Memory B cell (primary cell): ENCODE measurements at regions not wholly inside any gene's neighbourhood (a gene's known extent, or its start where the extent isn't known, plus 50 kb on each side); places are given as distances from the start of the nearest gene placed in this dataset.
"Not testable (repeated sequence)": the region's sequence is repeated elsewhere in the genome, so short reads cannot be mapped to it uniquely, and the experiment has no call there.

Experiments used
- ATAC-seq: fragments of 150-1000 bp; cut with Tn5 transposase; 2 replicates; pipeline ENCODE4 v1.10.0; 2021; ENCODE audit warnings: low read depth, mild to moderate bottlenecking, moderate library complexity
- DNase-seq, 2 donors: peaks; one replicate each; pipeline ENCODE4 v3.0.0; 2022; ENCODE audit warnings: low spot score in 2 of 2
- H3K27ac Mint-ChIP-seq: one replicate; pipeline ENCODE4 v1.8.0; 2022; ENCODE audit warnings: mild to moderate bottlenecking, moderate library complexity, mixed read lengths
- H3K27me3 Mint-ChIP-seq: one replicate; pipeline ENCODE4 v1.8.0; 2022; ENCODE audit warnings: mixed read lengths
- H3K36me3 Mint-ChIP-seq: one replicate; pipeline ENCODE4 v1.8.0; 2022; ENCODE audit warnings: mild to moderate bottlenecking, mixed read lengths
- H3K4me1 Mint-ChIP-seq: one replicate; pipeline ENCODE4 v1.8.0; 2022; ENCODE audit warnings: mixed read lengths
- H3K4me3 Mint-ChIP-seq: one replicate; pipeline ENCODE4 v1.8.0; 2022; ENCODE audit warnings: mild to moderate bottlenecking, moderate library complexity, mixed read lengths
- H3K9me3 Mint-ChIP-seq: one replicate; pipeline ENCODE4 v1.8.0; 2022; ENCODE audit warnings: mixed read lengths

DNA sequence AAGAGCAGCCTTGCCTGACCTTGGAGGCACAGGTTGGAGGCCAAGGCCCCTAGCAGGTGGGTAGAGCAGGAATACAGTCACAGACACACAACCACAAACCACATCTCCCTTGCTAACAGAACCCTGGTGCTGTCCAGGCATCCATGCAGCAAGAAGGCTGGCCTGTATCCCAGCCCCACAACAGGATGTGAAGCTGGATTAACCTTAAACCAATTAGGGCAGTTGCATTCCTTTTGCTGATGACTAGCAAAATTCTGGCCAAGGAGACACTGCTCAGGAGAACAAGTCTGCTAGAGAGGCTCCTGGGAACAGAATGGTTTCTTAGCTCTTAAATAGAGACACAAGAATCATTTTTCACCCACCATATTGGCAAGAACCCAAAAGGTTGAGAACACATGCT is 97.8 kb downstream of the C5orf15 start:
- DNase-seq (no peak), ATAC-seq (no peak)
- Mint-ChIP-seq H3K4me3 (no peak overlapping the region), H3K27ac (no peak overlapping the region), H3K27me3 (peaks cover 4% of the 10 kb centered on the region), H3K36me3 (peaks cover 5% of the 10 kb centered on the region), H3K9me3 (peaks cover 8% of the 10 kb centered on the region), H3K4me1 (peaks cover 14% of the 10 kb centered on the region)

DNA sequence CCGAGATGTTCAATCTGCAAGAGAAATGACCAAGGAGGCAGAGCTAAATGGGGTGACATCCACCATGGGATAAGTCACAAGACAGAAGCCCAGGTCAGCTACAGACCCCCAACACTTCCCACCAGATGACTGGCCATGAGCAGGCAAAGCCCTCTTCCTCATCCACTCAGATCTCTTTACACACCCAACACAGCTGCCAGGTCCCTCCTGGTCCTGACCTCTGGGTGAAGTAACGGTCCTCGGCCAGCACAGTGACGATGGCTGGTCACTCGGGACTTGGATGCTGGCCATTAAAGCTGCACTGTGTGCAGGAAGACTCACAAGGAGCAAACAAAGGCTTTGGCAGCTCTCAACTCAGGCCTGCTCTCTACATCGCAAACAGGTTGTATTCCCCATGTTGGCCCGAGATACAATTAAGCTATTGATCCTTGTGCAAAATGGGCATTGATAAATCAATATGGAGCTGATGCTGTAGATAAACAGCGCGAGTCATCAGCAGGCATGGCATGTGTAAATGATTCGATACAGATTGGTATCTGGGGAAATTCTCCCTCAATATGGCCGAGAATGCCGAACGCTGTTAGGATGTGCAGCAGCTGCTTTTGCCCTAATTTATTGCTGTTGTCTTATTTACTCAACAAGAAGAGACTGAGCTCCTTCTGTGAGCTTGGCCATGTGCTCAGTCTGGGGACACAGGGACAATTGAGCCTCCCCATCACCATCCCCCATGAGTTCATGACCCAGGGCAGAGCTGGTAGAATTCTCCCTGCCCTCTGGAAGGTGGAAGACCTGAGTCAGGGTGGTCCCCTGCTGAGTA is 98.7 kb downstream of the C5orf15 start:
- H3K4me3 Mint-ChIP-seq, result no peak overlapping the region
- peaks cover 14% of the 10 kb centered on the region for H3K4me1 Mint-ChIP-seq
- peaks cover 1% of the 10 kb centered on the region for H3K9me3 Mint-ChIP-seq
- H3K27ac Mint-ChIP-seq, result no peak overlapping the region
- H3K36me3 Mint-ChIP-seq, result no peaks in the 10 kb centered on the region
- no peak for ATAC-seq
- no peak for DNase-seq
- peaks cover 4% of the 10 kb centered on the region for H3K27me3 Mint-ChIP-seq

DNA sequence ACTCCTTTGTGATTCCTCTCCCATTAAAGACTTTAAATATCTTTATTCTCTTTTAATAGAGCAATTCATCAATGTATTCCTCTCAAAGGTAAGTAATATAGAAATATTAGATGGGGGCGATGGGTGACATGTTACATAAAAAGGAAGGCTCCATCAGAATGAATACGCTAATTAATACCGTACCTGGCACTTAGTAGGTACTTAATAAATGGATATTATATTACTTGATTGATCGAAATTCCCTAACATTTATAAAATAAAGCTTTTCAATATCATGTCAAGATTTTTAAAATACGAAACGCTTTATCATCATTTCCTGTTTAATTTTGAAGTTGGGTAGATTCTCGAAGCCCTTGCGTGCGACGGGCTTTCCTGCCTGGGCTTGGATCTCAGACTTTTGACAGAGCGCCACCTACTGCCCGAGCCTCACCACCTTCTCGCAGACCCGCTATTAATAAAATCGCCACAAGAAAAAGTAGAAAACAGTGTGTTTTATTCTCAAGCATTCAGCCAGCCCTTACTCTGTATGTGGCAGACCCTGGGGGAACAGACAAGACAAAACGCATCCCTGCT is 99.4 kb downstream of the C5orf15 start:
- H3K36me3 Mint-ChIP-seq, result no peaks in the 10 kb centered on the region
- H3K4me3 Mint-ChIP-seq, result no peak overlapping the region
- peaks cover 4% of the 10 kb centered on the region for H3K27me3 Mint-ChIP-seq
- peaks cover 1% of the 10 kb centered on the region for H3K9me3 Mint-ChIP-seq
- no peak overlapping the region for H3K27ac Mint-ChIP-seq
- peak; percentile 95 for ATAC-seq
- H3K4me1 Mint-ChIP-seq, result peaks cover 14% of the 10 kb centered on the region
- DNase-seq, result peak; percentile 66 to 72

DNA sequence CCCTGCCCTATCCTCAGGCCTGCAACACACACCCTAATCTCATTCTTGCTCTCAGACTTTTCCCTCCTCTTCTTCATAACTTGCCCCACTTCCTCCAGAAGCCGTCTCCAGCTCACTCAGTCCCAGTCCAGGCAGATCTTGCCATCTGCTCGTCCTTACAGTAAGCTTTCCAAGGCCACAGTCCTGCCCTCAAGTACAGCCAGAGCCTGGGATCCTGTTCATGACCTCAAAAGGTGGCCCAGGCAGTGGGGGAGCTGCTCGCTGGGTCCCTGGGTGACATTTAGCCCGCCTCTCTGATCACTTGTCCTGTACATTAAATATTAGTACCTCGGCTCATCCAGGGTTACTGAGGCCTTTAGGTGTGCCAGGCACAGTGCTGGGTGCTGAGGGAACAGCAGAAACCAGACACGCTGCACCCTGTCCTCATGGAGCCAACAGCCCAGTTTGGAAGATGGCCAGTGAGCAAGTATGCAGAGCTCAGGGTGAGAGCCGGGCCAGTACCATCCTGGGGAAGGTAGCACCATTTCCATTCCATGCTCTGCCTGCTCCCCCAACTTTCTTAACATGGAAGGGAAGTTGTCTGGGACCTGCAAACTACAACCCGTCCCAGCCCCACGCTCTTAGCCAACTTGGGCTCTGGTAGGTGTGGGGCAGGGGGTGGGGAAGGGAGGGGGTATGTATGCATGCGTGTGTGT is 100.4 kb downstream of the C5orf15 start:
- H3K36me3 Mint-ChIP-seq, result no peaks in the 10 kb centered on the region
- DNase-seq, result no peak
- H3K27me3 Mint-ChIP-seq, result peaks cover 4% of the 10 kb centered on the region
- H3K27ac Mint-ChIP-seq, result no peak overlapping the region
- no peaks in the 10 kb centered on the region for H3K9me3 Mint-ChIP-seq
- no peak overlapping the region for H3K4me3 Mint-ChIP-seq
- peaks cover 14% of the 10 kb centered on the region for H3K4me1 Mint-ChIP-seq
- no peak for ATAC-seq

DNA sequence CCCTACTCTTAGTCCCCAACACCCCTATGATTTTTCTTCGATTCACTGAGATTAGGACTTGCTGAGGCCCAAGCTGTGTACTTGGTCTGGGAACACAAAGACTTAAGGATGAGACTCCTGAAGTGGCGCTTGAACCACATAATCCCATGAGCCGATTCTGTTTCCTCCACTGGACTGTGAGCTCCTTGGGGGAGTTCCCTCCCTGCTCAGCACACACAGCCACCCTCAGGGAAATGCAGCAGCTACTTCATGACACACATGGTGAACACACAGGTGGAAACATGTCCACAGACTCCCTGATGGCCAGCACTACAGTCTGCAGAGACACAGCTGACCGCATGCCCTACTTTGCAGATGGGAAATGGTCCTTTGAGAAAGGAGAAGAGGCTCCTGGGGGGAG is 101.1 kb downstream of the C5orf15 start:
- Mint-ChIP-seq H3K9me3 (no peaks in the 10 kb centered on the region), H3K27me3 (peaks cover 4% of the 10 kb centered on the region), H3K4me3 (no peak overlapping the region), H3K36me3 (no peaks in the 10 kb centered on the region), H3K4me1 (peaks cover 14% of the 10 kb centered on the region), H3K27ac (no peak overlapping the region)
- DNase-seq (no peak), ATAC-seq (no peak)

DNA sequence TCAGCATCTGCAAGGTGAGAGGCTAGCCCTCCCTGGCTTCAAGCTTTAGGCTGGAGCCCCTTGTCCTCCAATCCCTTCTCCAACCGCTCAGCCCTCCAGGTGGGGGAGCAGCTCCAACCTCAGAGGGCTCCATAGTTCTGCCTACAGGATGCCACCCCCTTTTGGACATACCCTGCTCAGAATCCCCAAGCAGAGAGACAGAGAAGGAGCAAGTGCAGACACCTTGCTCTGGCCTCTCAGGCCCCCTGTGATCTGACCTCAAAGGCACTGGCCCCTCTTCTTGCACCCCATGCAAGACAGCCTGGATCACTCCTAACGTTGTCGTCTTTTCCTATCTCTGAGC is 101.6 kb downstream of the C5orf15 start:
- H3K9me3 Mint-ChIP-seq, result no peaks in the 10 kb centered on the region
- no peak overlapping the region for H3K27ac Mint-ChIP-seq
- peaks cover 4% of the 10 kb centered on the region for H3K27me3 Mint-ChIP-seq
- H3K4me1 Mint-ChIP-seq, result peaks cover 14% of the 10 kb centered on the region
- ATAC-seq (no peak), DNase-seq (no peak)
- no peaks in the 10 kb centered on the region for H3K36me3 Mint-ChIP-seq
- no peak overlapping the region for H3K4me3 Mint-ChIP-seq

DNA sequence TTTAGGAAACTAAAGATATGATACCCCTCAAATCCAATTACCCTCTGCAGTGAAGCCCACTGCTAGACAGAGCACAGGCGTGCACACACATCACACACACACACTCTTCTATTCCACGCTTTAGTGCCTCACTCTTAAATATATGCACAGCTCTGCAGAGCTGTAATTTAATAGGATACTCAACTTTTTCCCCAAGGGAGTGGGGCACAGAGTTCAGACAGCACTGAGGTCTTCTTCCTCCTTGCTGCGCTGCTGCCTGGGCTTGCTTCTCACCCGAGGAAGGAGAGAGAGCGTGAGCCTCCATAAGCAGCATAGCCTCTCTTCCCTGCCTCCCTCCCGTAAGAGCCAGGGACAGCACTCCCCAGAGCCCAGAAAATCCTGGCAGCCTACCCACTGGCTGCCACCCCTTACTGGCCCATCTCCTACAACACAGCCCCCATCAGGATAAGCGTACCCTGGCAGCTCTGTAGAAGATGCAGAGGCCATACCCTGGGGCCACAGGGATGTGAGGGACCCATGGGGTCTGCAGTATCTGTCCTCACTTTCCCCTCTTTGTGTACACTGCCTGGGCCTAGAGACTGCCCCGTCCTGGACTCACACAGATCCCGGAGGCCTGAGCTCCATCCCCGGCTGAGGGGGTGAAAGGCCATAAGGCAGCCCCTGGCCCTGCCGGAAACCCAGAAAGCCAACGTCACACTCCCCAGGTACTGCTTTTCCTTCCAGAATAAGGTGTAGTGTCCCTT is 102.1 kb downstream of the C5orf15 start:
- H3K9me3 Mint-ChIP-seq, result no peaks in the 10 kb centered on the region
- DNase-seq (no peak), ATAC-seq (no peak)
- peaks cover 14% of the 10 kb centered on the region for H3K4me1 Mint-ChIP-seq
- H3K27ac Mint-ChIP-seq, result no peak overlapping the region
- no peaks in the 10 kb centered on the region for H3K36me3 Mint-ChIP-seq
- no peak overlapping the region for H3K4me3 Mint-ChIP-seq
- H3K27me3 Mint-ChIP-seq, result peaks cover 2% of the 10 kb centered on the region

DNA sequence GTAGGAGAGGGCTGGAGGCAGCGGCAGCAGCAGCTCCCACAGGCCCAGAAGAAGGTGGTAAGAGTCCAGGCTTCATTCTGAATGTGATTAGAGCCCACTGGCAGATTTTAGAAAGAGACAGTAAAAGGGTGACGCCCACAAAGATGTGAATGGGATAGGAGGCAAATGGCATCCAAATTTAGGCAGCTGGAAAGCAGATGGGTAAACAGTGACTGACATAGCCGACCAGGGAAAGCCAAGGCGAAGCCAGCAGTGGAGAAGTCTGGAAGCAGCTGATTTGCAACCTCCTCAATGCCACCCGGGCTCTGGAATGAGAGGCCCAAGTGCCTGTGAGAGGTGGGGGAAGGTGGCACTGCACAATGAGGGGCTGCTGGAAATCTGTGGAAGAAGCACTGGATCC is 103.3 kb downstream of the C5orf15 start:
- Mint-ChIP-seq H3K4me1 (peaks cover 16% of the 10 kb centered on the region), H3K4me3 (no peak overlapping the region), H3K36me3 (no peaks in the 10 kb centered on the region), H3K9me3 (no peaks in the 10 kb centered on the region), H3K27ac (no peak overlapping the region), H3K27me3 (peaks cover 2% of the 10 kb centered on the region)
- no peak for ATAC-seq
- no peak for DNase-seq

DNA sequence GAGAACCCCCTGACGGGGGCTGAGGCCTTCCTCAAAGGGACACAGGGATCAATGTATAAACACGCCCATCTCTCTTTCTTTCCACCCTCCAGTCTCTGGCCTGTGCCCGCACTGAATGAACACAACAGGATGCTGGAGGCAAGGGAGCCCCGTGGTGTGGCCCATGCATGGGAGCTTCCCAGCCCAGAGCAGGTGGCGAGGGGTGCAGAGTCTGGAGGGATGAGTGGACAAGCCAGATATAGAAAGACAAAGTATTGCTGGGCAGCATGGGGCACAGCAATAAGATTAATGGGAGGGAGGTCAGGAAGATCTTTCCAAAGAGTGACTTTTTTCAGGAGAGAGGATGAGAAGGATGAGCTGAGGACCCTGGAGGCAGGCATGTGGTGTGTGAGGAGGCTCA is 103.7 kb downstream of the C5orf15 start:
- H3K36me3 Mint-ChIP-seq, result no peaks in the 10 kb centered on the region
- H3K27me3 Mint-ChIP-seq, result peaks cover 2% of the 10 kb centered on the region
- DNase-seq (no peak), ATAC-seq (no peak)
- H3K4me1 Mint-ChIP-seq, result peaks cover 16% of the 10 kb centered on the region
- H3K4me3 Mint-ChIP-seq, result no peak overlapping the region
- no peak overlapping the region for H3K27ac Mint-ChIP-seq
- H3K9me3 Mint-ChIP-seq, result no peaks in the 10 kb centered on the region

DNA sequence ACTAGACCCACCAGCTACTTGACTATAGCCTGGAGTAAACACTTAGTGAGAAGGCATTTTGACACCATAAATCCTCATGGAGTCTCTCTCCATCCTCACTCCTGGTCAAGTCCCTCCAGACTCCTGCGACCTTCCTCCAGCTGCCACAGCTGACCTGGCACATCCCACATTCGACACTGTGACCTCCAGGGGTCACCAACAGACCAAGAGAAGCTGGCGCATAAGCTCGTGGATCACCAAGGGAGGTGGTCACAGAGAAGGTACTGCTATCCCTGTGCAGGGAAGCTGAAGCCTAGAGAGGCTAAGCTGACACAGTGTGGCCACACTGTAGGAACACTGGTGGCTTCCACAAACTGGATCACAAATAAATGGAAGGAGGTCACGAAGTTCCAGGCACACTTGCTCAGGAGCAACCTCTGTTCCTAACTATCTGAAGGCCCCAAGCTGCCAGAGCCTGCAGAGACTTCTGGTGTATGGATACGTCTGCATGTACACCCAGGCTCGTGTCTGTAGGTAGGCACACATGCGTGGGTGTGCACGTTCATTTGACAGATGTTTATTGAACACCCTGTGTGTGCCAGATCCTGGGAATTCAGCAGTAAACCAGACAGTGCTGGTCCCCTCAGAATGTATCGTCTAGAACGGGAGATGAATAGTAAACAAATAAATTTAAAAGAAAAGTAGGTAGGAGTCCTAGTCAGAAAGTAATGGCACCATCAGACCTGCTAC is 104.4 kb downstream of the C5orf15 start:
- Mint-ChIP-seq H3K4me3 (no peak overlapping the region), H3K4me1 (peaks cover 13% of the 10 kb centered on the region), H3K27ac (no peak overlapping the region), H3K9me3 (no peaks in the 10 kb centered on the region), H3K36me3 (no peaks in the 10 kb centered on the region), H3K27me3 (peaks cover 2% of the 10 kb centered on the region)
- no peak for DNase-seq
- ATAC-seq, result no peak

DNA sequence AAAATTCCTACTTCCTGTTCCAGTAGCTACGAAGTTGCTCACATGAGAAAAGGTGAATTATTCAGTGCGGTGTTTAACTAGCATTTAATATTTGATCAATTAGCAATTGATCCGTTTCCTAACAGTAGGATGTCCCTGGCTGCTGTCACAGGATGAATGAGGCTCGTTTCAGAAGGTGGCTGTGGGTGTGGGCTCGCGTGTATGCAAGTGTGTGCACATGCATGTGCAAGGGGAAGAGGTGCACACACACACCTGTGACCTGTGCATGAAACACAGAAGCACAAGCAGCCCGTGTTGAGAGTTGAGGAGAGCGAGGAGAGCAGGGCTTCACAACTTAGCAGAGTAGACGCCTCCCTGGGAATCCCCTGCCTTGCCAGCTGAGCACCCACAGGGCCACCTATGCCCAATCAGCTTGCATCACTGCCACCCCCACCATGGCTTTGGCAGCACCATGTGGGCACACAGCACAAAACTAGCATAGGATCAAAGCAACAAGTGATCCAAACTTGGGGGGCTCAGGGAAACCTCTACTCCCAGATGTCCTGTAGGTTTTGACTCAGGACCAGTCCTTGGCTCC is 107.2 kb downstream of the C5orf15 start:
- DNase-seq, result peak in 1 of 2 donors; percentile 33
- Mint-ChIP-seq H3K27me3 (no peaks in the 10 kb centered on the region), H3K4me1 (peaks cover 9% of the 10 kb centered on the region), H3K27ac (no peak overlapping the region), H3K4me3 (no peak overlapping the region), H3K9me3 (no peaks in the 10 kb centered on the region), H3K36me3 (no peaks in the 10 kb centered on the region)
- peak; percentile 100 for ATAC-seq

DNA sequence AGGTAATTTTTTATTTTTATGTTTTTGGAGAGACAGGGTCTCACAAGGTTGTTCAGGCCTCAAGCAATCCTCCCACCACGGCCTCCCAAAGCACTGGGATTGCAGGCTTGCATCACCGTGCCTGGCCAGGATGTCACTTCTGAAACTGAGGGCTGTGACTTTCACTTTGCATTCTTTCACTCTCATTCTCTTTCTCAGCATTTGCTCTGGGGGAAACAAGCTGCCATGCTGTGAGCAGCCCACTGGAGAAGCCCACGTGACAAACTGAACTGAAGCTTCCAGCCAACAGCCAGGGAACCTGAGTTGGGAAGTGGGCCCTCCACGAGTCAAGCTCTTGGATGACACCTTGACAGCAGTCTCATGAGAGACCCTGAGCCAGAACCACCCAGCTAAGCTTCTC is 109.4 kb downstream of the C5orf15 start:
- Mint-ChIP-seq H3K36me3 (no peaks in the 10 kb centered on the region), H3K4me3 (no peak overlapping the region), H3K27ac (no peak overlapping the region), H3K4me1 (peaks cover 9% of the 10 kb centered on the region), H3K9me3 (no peaks in the 10 kb centered on the region), H3K27me3 (no peaks in the 10 kb centered on the region)
- ATAC-seq (no peak), DNase-seq (no peak)

DNA sequence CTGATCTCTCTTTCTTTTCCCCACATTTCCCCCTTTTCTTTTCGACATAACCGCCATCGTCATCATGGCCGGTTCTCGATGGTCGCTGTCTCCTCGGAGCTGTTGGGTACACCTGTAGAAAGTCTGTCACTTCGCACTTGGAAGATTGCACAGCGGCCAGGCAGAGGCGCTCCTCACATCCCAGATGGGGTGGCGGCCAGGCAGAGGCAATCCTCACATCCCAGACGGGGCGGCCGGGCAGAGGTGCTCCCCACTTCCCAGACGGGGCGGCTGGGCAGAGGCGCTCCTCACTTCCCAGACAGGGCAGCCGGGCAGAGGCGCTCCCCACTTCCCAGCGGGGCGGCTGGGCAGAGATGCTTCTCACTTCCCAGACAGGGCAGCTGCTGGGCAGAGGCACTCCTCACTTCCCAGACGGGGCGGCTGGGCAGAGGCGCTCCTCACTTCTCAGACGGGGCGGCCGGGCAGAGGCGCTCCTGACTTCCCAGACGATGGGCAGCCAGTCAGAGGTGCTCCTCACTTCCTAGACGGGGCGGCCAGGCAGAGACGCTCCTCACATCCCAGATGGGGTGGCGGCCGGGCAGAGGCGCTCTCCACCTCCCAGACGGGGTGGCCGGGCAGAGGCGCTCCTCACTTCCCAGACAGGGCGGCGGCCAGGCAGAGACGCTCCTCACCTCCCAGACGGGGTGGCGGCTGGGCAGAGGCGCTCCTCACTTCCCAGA is 110.7 kb downstream of the C5orf15 start:
- H3K4me1 Mint-ChIP-seq, H3K27ac Mint-ChIP-seq, H3K27me3 Mint-ChIP-seq, H3K9me3 Mint-ChIP-seq, DNase-seq, H3K4me3 Mint-ChIP-seq, H3K36me3 Mint-ChIP-seq, ATAC-seq: not testable (repeated sequence)
